ENCODE measurements at regions not wholly inside any gene's neighbourhood (a gene's known extent, or its start where the extent isn't known, plus 50 kb on each side); places are given as distances from the start of the nearest gene placed in this dataset.

DNA sequence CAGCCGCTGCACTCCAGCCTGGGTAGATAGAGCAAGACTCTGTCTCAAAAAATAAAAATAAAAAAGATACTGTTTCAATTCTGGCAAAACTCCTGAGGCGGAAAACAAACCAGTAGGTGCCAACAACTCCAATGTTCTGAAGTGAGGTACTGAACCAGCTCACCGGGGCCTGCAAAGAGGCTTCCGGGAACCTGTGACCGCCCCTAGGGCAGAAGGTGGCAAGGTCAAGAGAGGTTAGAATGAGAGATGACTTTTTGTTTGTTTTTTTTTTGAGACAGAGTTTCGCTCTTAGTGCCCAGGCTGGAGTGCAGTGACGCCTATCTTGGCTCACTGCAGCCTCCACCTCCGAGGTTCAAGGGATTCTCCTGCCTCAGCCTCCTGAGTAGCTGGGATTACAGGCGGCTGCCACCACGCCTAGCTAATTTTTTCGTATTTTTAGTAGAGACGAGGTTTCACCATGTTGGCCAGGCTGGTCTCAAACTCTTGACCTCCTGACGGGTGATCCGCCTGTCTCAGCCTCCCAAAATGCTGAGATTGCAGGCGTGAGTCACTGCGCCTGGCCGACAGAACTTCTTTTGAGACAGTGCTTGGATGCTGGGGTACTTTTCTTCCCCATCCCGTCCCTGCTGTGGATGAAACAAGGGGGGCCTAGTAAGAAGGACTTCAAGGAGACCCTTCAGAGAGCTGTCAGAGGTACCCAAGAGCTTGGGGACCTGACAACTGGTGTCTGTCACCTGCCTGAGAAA is 91.9 kb upstream of the SLC25A33 start:
- TF ChIP-seq, protein P1, sequence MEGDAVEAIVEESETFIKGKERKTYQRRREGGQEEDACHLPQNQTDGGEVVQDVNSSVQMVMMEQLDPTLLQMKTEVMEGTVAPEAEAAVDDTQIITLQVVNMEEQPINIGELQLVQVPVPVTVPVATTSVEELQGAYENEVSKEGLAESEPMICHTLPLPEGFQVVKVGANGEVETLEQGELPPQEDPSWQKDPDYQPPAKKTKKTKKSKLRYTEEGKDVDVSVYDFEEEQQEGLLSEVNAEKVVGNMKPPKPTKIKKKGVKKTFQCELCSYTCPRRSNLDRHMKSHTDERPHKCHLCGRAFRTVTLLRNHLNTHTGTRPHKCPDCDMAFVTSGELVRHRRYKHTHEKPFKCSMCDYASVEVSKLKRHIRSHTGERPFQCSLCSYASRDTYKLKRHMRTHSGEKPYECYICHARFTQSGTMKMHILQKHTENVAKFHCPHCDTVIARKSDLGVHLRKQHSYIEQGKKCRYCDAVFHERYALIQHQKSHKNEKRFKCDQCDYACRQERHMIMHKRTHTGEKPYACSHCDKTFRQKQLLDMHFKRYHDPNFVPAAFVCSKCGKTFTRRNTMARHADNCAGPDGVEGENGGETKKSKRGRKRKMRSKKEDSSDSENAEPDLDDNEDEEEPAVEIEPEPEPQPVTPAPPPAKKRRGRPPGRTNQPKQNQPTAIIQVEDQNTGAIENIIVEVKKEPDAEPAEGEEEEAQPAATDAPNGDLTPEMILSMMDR (IDR thresholded peaks at IDR 0.05; ENCODE audit: low read depth, low read length), result no peak
- no peak overlapping the region for H3K4me3 ChIP-seq (replicated peaks in 1 of 2; ENCODE audit: low read depth in 2 of 2, low read length in 2 of 2)
- DNase-seq (ENCODE audit: low read depth in 2 of 2), result no peak

DNA sequence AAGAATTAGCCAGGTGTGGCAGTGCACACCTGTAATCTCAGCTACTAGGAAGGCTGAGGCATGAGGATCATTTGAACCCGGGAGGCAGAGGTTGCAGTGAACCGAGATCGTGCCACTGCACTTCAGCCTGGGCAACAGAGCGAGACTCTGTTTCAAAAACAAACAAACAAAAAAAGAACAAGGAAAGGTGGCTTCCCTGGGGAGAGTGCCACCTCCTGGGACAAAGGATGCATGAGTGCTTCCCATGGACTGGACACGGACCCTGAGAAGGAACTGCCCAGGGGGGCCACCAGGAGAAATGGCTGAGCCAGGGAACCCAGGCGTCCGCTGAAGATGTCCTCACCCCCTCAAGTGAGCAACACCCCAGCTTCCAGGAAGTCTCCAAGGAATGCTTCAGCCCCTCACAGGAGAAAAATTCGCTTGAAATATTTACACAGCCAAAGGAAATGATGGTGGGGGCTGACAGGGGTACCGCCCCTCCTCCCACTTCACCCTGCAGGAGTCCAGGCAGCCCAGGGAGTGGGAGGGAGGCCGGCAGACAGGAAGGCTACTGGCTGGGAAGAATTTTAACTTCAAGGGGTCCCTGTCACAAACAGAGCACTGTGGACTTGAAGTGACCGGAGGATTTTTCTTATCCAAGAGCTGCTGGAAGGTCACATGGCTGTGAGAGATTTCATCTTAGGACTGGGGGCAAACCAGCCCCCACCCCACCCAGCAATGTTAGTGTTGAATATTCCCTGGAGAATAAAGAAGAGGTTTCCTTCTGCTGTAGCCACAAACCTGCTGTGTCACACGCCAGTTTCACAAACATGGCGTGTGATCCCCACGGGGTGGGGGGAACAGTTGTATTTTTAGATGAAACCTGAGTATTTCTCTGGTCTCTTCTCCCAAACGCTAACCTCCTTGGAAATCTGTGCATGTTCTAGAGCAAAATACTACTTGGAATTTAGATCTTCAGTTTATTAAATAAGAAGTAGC is 90.8 kb upstream of the SLC25A33 start:
- no peak overlapping the region for H3K4me3 ChIP-seq (replicated peaks in 1 of 2; ENCODE audit: low read depth in 2 of 2, low read length in 2 of 2)
- peak in 1 of 2 donors; percentile 33 for DNase-seq (ENCODE audit: low read depth in 2 of 2)
- TF ChIP-seq, protein P1 (IDR thresholded peaks at IDR 0.05; ENCODE audit: low read depth, low read length), result peak; percentile 21

DNA sequence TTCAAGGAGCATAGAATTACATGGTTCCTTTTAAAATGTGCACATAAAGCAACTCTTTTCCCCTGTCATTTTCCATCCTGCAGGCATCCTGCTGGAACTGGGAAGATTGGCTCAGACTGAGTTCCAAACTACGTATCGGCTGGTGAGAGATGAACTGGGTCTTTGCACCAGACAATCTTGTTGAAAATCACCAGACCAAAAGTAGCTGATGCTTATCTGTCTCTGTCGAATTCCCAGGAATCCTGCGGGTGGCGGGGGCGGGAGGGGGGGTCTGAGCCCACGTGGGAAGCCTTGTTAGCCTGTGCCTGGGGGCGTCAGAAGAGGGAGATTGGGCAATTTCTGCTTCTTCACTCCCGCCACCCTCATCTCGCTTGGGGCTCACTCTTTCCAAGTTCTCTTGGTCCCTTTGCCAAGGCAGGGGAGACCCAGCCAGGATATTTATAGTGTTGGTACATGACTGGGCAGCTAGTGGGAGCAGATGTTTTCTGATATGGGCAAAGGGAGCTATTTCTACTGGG is 90.1 kb upstream of the SLC25A33 start:
- TF ChIP-seq, protein P1 (IDR thresholded peaks at IDR 0.05; ENCODE audit: low read depth, low read length), result no peak
- DNase-seq (ENCODE audit: low read depth in 2 of 2), result peak in 1 of 2 donors; percentile 76
- H3K4me3 ChIP-seq (replicated peaks in 1 of 2; ENCODE audit: low read depth in 2 of 2, low read length in 2 of 2), result no peak overlapping the region

DNA sequence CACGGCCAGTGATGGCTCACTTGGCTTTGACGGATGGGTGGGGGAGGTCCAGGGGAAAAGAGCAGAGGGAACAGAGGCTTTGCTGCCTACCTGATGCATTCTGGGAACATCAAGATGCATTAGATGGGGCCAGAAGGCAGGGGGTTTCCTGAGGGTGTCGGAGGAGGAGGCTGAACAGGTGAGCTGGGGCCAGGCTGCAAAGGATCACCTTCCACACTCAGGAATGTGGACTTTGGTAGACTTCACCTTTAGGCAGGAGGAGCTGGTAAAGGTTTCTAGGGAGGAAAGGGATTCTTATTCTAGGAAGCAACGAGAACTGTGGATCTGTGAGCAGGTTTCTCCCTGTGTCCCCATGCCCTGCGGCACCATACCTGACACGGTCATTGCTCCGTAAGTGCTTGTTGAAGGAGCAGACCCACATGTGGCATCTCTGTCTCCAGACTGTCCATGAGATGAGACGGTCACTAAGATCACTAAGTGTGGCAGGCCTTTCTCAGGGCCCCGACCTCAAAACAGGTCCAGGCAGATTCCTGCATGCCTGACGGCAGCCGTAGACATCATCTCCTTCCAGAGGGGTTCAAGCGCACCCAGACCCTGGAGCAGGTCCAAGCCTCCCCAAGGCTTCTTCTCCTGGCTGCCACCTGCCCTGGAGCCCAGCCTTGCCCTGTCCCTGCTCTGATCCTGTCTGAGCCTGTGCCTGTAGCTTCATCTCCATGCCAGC is 89.1 kb upstream of the SLC25A33 start:
- H3K4me3 ChIP-seq (replicated peaks in 1 of 2; ENCODE audit: low read depth in 2 of 2, low read length in 2 of 2), result no peak overlapping the region
- no peak for DNase-seq (ENCODE audit: low read depth in 2 of 2)
- TF ChIP-seq, protein P1 (IDR thresholded peaks at IDR 0.05; ENCODE audit: low read depth, low read length), result no peak

DNA sequence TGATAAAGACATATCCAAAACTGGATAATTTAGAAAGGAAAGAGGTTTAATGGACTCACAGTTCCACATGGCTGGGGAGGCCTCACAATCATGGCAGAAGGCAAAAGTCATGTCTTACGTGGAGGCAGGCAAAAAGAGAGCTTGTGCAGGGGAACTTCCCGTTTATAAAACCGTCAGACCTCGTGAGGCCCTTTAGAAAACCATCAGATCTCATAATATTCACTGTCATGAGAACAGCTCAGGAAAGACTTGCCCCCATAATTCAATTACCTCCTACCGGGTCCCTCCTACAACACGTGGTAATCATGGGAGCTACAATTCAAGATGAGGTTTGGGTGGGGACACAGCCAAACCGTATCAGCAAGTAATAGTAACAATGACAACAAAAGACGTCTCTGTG is 88.2 kb upstream of the SLC25A33 start:
- H3K4me3 ChIP-seq (replicated peaks in 1 of 2; ENCODE audit: low read depth in 2 of 2, low read length in 2 of 2), result no peak overlapping the region
- TF ChIP-seq, protein P1 (IDR thresholded peaks at IDR 0.05; ENCODE audit: low read depth, low read length), result no peak
- DNase-seq (ENCODE audit: low read depth in 2 of 2), result no peak

DNA sequence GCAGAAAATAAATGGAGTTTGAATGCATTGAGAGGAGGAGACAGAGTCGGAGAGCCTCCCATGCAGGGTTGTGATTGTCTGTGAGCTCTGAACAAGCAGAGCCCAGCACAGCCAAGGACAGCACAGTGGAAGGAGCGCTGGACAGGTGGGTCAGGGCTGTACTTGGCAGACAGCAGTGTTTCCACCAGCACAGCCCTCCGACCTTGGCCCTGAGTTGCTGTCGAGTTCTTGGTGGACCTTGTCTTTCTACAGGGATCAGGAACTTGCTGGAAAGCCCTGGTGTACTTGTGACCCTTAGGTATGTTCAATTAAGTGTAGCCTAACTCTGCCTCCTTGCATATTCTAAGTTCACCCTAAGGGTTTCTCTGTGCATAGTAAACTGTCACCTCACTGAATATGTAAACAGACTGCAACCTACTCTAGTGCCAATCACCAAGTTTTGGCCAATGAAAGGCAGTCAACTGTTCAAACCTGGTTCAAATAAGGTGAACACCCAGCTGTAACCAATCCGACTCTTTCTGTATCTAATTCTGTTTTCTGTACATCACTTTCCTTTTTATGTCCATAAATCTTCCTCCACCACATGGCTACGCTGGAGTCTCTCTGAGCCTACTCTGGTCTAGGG is 86.6 kb upstream of the SLC25A33 start:
- TF ChIP-seq, protein P1 (IDR thresholded peaks at IDR 0.05; ENCODE audit: low read depth, low read length), result no peak
- DNase-seq (ENCODE audit: low read depth in 2 of 2), result no peak
- H3K4me3 ChIP-seq (replicated peaks in 1 of 2; ENCODE audit: low read depth in 2 of 2, low read length in 2 of 2), result no peak overlapping the region
